ENCODE measurements at regions not wholly inside any gene's neighbourhood (a gene's known extent, or its start where the extent isn't known, plus 50 kb on each side); places are given as distances from the start of the nearest gene placed in this dataset.

GRCh38 chr2:126822921-126823320 is 75.8 kb upstream of the TEX51 start:
- TF ChIP-seq CTCF (conservative IDR thresholded peaks at IDR 0.05) (no peak), EZH2 (IDR thresholded peaks at IDR 0.05; ENCODE audit: low read depth) (no peak)

Data from PC-9 (cell line).